ENCODE measurements at regions not wholly inside any gene's neighbourhood (a gene's known extent, or its start where the extent isn't known, plus 50 kb on each side); places are given as distances from the start of the nearest gene placed in this dataset.

GRCh38 chr2:78009289-78009688, 487.1 kb upstream of the LRRTM4 start:
- Histone ChIP-seq H4K91ac (ENCODE audit: low read depth, low read length) (no peak overlapping the region), H3K9ac (ENCODE audit: low read length) (no peak overlapping the region), H3K79me2 (ENCODE audit: control insufficient read depth, insufficient read depth, low read length, poor library complexity) (no peaks in the 10 kb centered on the region), H2AFZ (ENCODE audit: insufficient read depth, low read length, poor library complexity) (no peak overlapping the region), H3K4ac (ENCODE audit: low read depth, low read length) (no peak overlapping the region), H4K12ac (ENCODE audit: low read depth, low read length) (no peak overlapping the region), H3K4me2 (ENCODE audit: low read length) (no peak overlapping the region), H3K23ac (ENCODE audit: low read length) (no peak overlapping the region), H3K9me3 (ENCODE audit: insufficient read depth, low read depth, low read length) (peaks cover 1% of the 10 kb centered on the region), H2BK120ac (ENCODE audit: insufficient read depth, low read length, poor library complexity) (no peak overlapping the region), H3K36me3 (ENCODE audit: control insufficient read depth in 1 of 2, insufficient read depth in 2 of 2, low read length in 2 of 2) (no peaks in the 10 kb centered on the region), H2AK5ac (ENCODE audit: low read length) (no peak overlapping the region), H3K27ac (ENCODE audit: low read depth, low read length) (no peak overlapping the region), H2BK5ac (ENCODE audit: low read depth, low read length, poor library complexity) (no peak overlapping the region), H3K4me1 (ENCODE audit: control insufficient read depth in 1 of 2, insufficient read depth in 2 of 2, low read length in 2 of 2) (no peaks in the 10 kb centered on the region), H3K14ac (ENCODE audit: low read length) (no peak overlapping the region), H3K4me3 (ENCODE audit: low read depth, low read length) (no peak overlapping the region), H3K18ac (ENCODE audit: low read length) (no peak overlapping the region), H3K27me3 (ENCODE audit: insufficient read depth, low read length) (no peaks in the 10 kb centered on the region), H2BK12ac (ENCODE audit: low read length) (no peak overlapping the region), H4K8ac (ENCODE audit: low read depth, low read length) (no peak overlapping the region), H3K79me1 (ENCODE audit: low read length) (no peaks in the 10 kb centered on the region)
- DNase-seq: no peak

- no peak overlapping the region for H2AK5ac ChIP-seq (ENCODE audit: low read length)
- H2BK12ac ChIP-seq (ENCODE audit: low read length): no peak overlapping the region
- H3K14ac ChIP-seq (ENCODE audit: low read length): no peak overlapping the region
- H4K8ac ChIP-seq (ENCODE audit: low read depth, low read length): no peak overlapping the region
- no peaks in the 10 kb centered on the region for H3K4me1 ChIP-seq (ENCODE audit: control insufficient read depth in 1 of 2, insufficient read depth in 2 of 2, low read length in 2 of 2)
- no peak overlapping the region for H4K91ac ChIP-seq (ENCODE audit: low read depth, low read length)
- WGBS (ENCODE audit: extremely low coverage, insufficient coverage, insufficient read length): no CpG with 5 or more reads among the region's 2 CpGs
- H2BK5ac ChIP-seq (ENCODE audit: low read depth, low read length, poor library complexity): no peak overlapping the region
- no peak overlapping the region for H3K4me3 ChIP-seq (ENCODE audit: low read depth, low read length)
- H3K4me2 ChIP-seq (ENCODE audit: low read length): no peak overlapping the region
- no peak overlapping the region for H3K9ac ChIP-seq (ENCODE audit: low read length)
- H2AFZ ChIP-seq (ENCODE audit: insufficient read depth, low read length, poor library complexity): no peak overlapping the region
- H4K12ac ChIP-seq (ENCODE audit: low read depth, low read length): no peak overlapping the region
- no peaks in the 10 kb centered on the region for H3K79me1 ChIP-seq (ENCODE audit: low read length)
- no peak overlapping the region for H3K4ac ChIP-seq (ENCODE audit: low read depth, low read length)
- no peak overlapping the region for H3K23ac ChIP-seq (ENCODE audit: low read length)
- H3K36me3 ChIP-seq (ENCODE audit: control insufficient read depth in 1 of 2, insufficient read depth in 2 of 2, low read length in 2 of 2): no peaks in the 10 kb centered on the region
- H3K27ac ChIP-seq (ENCODE audit: low read depth, low read length): no peak overlapping the region
- no peak for DNase-seq
- H3K79me2 ChIP-seq (ENCODE audit: control insufficient read depth, insufficient read depth, low read length, poor library complexity): no peaks in the 10 kb centered on the region
- no peak overlapping the region for H3K18ac ChIP-seq (ENCODE audit: low read length)
- H2BK120ac ChIP-seq (ENCODE audit: insufficient read depth, low read length, poor library complexity): no peak overlapping the region
- no peaks in the 10 kb centered on the region for H3K9me3 ChIP-seq (ENCODE audit: insufficient read depth, low read depth, low read length)
- no peaks in the 10 kb centered on the region for H3K27me3 ChIP-seq (ENCODE audit: insufficient read depth, low read length)
These were observed 489.1 kb upstream of the LRRTM4 start for GRCh38 chr2:78011251-78011650.

GRCh38 chr2:78020491-78020890, 498.3 kb upstream of the LRRTM4 start:
- Histone ChIP-seq H3K4ac (ENCODE audit: low read depth, low read length) (no peak overlapping the region), H3K36me3 (ENCODE audit: control insufficient read depth in 1 of 2, insufficient read depth in 2 of 2, low read length in 2 of 2) (no peaks in the 10 kb centered on the region), H2BK5ac (ENCODE audit: low read depth, low read length, poor library complexity) (no peak overlapping the region), H3K14ac (ENCODE audit: low read length) (no peak overlapping the region), H3K79me1 (ENCODE audit: low read length) (no peaks in the 10 kb centered on the region), H3K23ac (ENCODE audit: low read length) (no peak overlapping the region), H2BK120ac (ENCODE audit: insufficient read depth, low read length, poor library complexity) (no peak overlapping the region), H2AK5ac (ENCODE audit: low read length) (no peak overlapping the region), H3K18ac (ENCODE audit: low read length) (no peak overlapping the region), H3K27ac (ENCODE audit: low read depth, low read length) (no peak overlapping the region), H3K4me1 (ENCODE audit: control insufficient read depth in 1 of 2, insufficient read depth in 2 of 2, low read length in 2 of 2) (no peaks in the 10 kb centered on the region), H3K79me2 (ENCODE audit: control insufficient read depth, insufficient read depth, low read length, poor library complexity) (no peaks in the 10 kb centered on the region), H3K27me3 (ENCODE audit: insufficient read depth, low read length) (no peaks in the 10 kb centered on the region), H3K9me3 (ENCODE audit: insufficient read depth, low read depth, low read length) (peaks cover 2% of the 10 kb centered on the region), H3K4me3 (ENCODE audit: low read depth, low read length) (no peak overlapping the region), H4K8ac (ENCODE audit: low read depth, low read length) (no peak overlapping the region), H4K91ac (ENCODE audit: low read depth, low read length) (no peak overlapping the region), H2BK12ac (ENCODE audit: low read length) (no peak overlapping the region), H4K12ac (ENCODE audit: low read depth, low read length) (no peak overlapping the region), H3K4me2 (ENCODE audit: low read length) (no peak overlapping the region), H3K9ac (ENCODE audit: low read length) (no peak overlapping the region), H2AFZ (ENCODE audit: insufficient read depth, low read length, poor library complexity) (no peak overlapping the region)
- no CpG with 5 or more reads among the region's 4 CpGs for WGBS (ENCODE audit: extremely low coverage, insufficient coverage, insufficient read length)
- DNase-seq: no peak

GRCh38 chr2:78023356-78023755, 501.2 kb upstream of the LRRTM4 start:
- H3K27me3 ChIP-seq (ENCODE audit: insufficient read depth, low read length): no peaks in the 10 kb centered on the region
- no peaks in the 10 kb centered on the region for H3K79me1 ChIP-seq (ENCODE audit: low read length)
- peaks cover 2% of the 10 kb centered on the region for H3K9me3 ChIP-seq (ENCODE audit: insufficient read depth, low read depth, low read length)
- H3K18ac ChIP-seq (ENCODE audit: low read length): no peak overlapping the region
- no peaks in the 10 kb centered on the region for H3K4me1 ChIP-seq (ENCODE audit: control insufficient read depth in 1 of 2, insufficient read depth in 2 of 2, low read length in 2 of 2)
- no peak overlapping the region for H2AK5ac ChIP-seq (ENCODE audit: low read length)
- no peak for DNase-seq
- no CpG with 5 or more reads among the region's 1 CpG for WGBS (ENCODE audit: extremely low coverage, insufficient coverage, insufficient read length)
- no peaks in the 10 kb centered on the region for H3K36me3 ChIP-seq (ENCODE audit: control insufficient read depth in 1 of 2, insufficient read depth in 2 of 2, low read length in 2 of 2)
- no peak overlapping the region for H3K27ac ChIP-seq (ENCODE audit: low read depth, low read length)
- H2BK120ac ChIP-seq (ENCODE audit: insufficient read depth, low read length, poor library complexity): no peak overlapping the region
- no peak overlapping the region for H2AFZ ChIP-seq (ENCODE audit: insufficient read depth, low read length, poor library complexity)
- peak overlapping the region; percentile 48 for H3K9ac ChIP-seq (ENCODE audit: low read length)
- H4K91ac ChIP-seq (ENCODE audit: low read depth, low read length): no peak overlapping the region
- H3K4ac ChIP-seq (ENCODE audit: low read depth, low read length): no peak overlapping the region
- H3K79me2 ChIP-seq (ENCODE audit: control insufficient read depth, insufficient read depth, low read length, poor library complexity): no peaks in the 10 kb centered on the region
- H3K14ac ChIP-seq (ENCODE audit: low read length): no peak overlapping the region
- H3K4me2 ChIP-seq (ENCODE audit: low read length): no peak overlapping the region
- H2BK12ac ChIP-seq (ENCODE audit: low read length): no peak overlapping the region
- H4K8ac ChIP-seq (ENCODE audit: low read depth, low read length): no peak overlapping the region
- no peak overlapping the region for H2BK5ac ChIP-seq (ENCODE audit: low read depth, low read length, poor library complexity)
- no peak overlapping the region for H3K4me3 ChIP-seq (ENCODE audit: low read depth, low read length)
- H3K23ac ChIP-seq (ENCODE audit: low read length): no peak overlapping the region
- no peak overlapping the region for H4K12ac ChIP-seq (ENCODE audit: low read depth, low read length)

Measured in trophoblast cell (in vitro differentiated cells and primary cell).